ENCODE measurements at regions not wholly inside any gene's neighbourhood (a gene's known extent, or its start where the extent isn't known, plus 50 kb on each side); places are given as distances from the start of the nearest gene placed in this dataset.

DNA sequence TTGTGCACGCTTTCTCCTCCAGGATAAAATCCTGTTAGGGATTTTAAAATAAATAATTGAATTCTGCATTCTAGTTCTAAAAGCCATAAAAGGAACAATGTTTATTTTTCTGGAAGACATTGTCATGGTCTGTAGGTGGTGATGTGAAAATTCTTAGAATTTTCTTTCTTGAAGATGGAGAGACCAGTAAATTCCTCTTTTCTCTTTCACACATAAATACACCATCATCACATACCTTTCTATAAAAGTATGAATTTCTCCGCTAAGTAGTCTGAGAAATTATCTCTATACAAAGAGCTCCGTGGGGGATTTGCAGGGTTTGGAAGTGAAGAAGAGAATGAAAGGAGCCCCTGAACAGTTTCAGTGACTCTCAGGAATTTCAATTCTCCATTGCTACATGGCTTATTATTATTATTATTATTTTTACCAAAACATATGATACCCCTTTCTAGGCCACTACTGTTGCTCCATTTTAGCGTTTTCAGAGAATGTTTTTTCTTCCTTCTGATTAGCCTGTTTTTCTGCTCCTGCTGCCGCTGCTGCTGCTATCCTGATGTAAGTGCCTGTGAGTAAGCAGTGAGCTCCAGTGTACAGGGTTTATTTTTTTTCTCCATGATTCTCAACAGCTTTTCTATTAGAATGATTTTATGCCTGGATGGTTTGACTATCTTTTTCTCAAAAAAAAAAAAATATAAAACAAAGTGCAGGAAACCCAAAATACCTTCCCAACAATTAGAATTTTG lies 145.8 kb downstream of the SAMD5 start:
- Histone ChIP-seq H3K4me1 (peaks cover 0 to 26% (median 9%) of the 10 kb centered on the region in 4 donors), H3K4me3 (no peak overlapping the region), H3K27me3 (no peaks in the 10 kb centered on the region), H3K36me3 (no peaks in the 10 kb centered on the region), H3K9me3 (no peaks in the 10 kb centered on the region), H3K27ac (peak overlapping the region in 1 of 4 donors; percentile 9)
- TF ChIP-seq, protein P1, sequence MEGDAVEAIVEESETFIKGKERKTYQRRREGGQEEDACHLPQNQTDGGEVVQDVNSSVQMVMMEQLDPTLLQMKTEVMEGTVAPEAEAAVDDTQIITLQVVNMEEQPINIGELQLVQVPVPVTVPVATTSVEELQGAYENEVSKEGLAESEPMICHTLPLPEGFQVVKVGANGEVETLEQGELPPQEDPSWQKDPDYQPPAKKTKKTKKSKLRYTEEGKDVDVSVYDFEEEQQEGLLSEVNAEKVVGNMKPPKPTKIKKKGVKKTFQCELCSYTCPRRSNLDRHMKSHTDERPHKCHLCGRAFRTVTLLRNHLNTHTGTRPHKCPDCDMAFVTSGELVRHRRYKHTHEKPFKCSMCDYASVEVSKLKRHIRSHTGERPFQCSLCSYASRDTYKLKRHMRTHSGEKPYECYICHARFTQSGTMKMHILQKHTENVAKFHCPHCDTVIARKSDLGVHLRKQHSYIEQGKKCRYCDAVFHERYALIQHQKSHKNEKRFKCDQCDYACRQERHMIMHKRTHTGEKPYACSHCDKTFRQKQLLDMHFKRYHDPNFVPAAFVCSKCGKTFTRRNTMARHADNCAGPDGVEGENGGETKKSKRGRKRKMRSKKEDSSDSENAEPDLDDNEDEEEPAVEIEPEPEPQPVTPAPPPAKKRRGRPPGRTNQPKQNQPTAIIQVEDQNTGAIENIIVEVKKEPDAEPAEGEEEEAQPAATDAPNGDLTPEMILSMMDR (IDR thresholded peaks at IDR 0.05): no peak
- TF ChIP-seq POLR2A (IDR thresholded peaks at IDR 0.05) (no peak), EP300 (IDR thresholded peaks at IDR 0.05) (no peak)
- no peak for DNase-seq (ENCODE audit: low spot score in 2 of 2)
- 52 to 56% methylated on average over 5 of the region's 5 CpGs for WGBS, 2 donors

DNA sequence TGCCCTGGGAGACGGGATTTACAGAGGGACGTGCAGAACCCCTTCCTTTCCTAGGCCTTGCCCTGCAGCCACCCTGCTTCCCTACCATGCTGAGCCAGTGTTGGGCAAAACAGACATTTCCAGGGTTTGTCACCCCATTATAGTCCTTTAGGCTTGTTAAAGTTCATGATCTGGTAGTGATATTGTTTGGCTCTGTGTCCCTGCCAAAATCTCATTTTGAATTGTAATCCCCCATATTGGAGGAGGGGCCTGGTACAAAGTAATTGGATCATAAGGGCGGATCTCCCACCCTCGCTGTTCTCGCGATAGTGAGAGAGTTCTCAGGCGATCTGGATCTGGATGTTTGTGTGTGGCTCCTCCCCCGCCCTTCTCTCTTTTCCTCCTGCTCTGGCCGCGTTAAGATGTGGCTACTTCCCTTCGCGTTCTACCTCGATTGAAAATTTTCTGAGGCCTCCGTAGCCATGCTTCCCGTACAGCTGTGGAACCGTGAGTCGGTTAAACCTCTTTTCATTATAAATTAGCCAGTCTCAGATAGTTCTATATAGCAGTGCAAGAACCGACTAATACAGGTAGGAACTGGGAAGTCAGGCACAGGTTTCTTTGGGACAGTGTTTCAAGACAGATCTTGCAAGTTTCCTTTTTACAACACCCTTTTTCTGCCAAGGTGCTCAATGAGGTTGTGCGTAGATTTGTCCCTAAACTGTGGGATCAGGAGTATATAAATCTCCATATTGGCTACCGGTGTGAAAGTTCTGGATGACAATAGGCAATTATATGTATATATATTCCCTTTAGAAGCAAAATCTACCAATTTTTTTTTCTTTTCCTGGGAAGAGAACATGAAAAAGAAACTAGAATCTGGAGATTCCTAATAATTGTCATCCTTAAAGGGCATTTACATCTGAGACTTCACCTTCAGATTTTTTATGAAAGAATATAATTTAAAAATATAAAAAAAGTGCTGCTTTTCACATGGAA lies 152.1 kb downstream of the SAMD5 start:
- no peaks in the 10 kb centered on the region for H3K27me3 ChIP-seq
- WGBS, 2 donors: 91 to 95% methylated on average over 20 of the region's 20 CpGs
- H3K36me3 ChIP-seq: no peaks in the 10 kb centered on the region
- TF ChIP-seq, protein P1 (IDR thresholded peaks at IDR 0.05): no peak
- TF ChIP-seq POLR2A (IDR thresholded peaks at IDR 0.05): no peak
- TF ChIP-seq EP300 (IDR thresholded peaks at IDR 0.05): no peak
- no peaks in the 10 kb centered on the region for H3K9me3 ChIP-seq
- H3K4me3 ChIP-seq: no peak overlapping the region
- DNase-seq (ENCODE audit: low spot score in 2 of 2): no peak
- no peak overlapping the region for H3K27ac ChIP-seq
- H3K4me1 ChIP-seq: no peaks in the 10 kb centered on the region

- Histone ChIP-seq H3K4me1 (no peaks in the 10 kb centered on the region), H3K36me3 (no peaks in the 10 kb centered on the region), H3K9me3 (no peaks in the 10 kb centered on the region), H3K27ac (no peak overlapping the region), H3K27me3 (no peaks in the 10 kb centered on the region), H3K4me3 (no peak overlapping the region)
- no peak for DNase-seq (ENCODE audit: low spot score in 2 of 2)
- WGBS, 2 donors: 96 to 97% methylated on average over 1 of the region's 1 CpG
- no peak for TF ChIP-seq POLR2A (IDR thresholded peaks at IDR 0.05)
- TF ChIP-seq EP300 (IDR thresholded peaks at IDR 0.05): no peak
- TF ChIP-seq, protein P1 (IDR thresholded peaks at IDR 0.05): no peak
Measured at GRCh38 chr6:147662646-147663045, 154.2 kb downstream of the SAMD5 start.

DNA sequence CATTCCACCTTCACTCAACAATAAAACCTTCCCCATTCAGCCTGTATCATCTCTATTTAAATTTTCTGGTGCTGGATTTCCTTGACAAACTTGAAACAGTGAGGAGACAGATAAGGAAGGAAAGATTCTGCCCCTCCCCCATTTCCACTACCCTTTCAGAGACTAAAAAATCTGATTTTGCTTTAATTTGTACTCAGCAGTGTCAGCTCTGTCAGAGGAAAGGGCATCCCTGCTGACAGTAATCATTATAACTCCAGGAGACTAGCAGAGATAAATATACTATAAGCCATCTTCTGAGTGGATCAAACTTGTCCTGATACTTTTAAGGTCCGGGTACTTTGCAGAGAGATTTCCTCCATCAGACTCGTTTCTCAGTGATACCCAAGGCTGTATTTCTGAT lies 155.6 kb downstream of the SAMD5 start:
- TF ChIP-seq EP300 (IDR thresholded peaks at IDR 0.05): no peak
- no peak for TF ChIP-seq POLR2A (IDR thresholded peaks at IDR 0.05)
- TF ChIP-seq, protein P1 (IDR thresholded peaks at IDR 0.05): no peak
- DNase-seq (ENCODE audit: low spot score in 2 of 2): no peak
- Histone ChIP-seq H3K4me3 (no peak overlapping the region), H3K27ac (no peak overlapping the region), H3K9me3 (no peaks in the 10 kb centered on the region), H3K36me3 (no peaks in the 10 kb centered on the region), H3K4me1 (no peaks in the 10 kb centered on the region), H3K27me3 (no peaks in the 10 kb centered on the region)
- WGBS, 2 donors: 78 to 79% methylated on average over 2 of the region's 2 CpGs

DNA sequence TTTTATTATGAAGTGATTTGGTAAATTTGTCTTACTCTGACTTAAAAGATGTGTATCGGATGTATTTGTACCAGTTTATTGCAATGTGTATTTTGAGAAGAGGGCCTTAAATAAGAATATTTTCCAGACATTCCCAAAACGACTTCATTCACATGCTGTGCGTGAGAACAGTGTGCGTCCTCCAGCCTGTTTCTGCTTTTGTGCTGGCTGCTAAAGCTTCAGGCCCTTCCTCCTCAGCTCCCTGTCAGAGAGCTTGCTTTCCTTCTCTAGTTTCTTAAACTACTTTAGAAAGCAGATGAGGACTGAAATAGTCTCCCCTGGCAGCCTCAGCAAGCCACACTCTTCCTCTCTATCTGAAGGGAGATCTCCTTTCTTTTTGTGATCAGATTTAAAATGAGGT lies 157.8 kb downstream of the SAMD5 start:
- Histone ChIP-seq H3K27me3 (no peaks in the 10 kb centered on the region), H3K4me1 (no peaks in the 10 kb centered on the region), H3K4me3 (no peak overlapping the region), H3K27ac (no peak overlapping the region), H3K9me3 (peaks cover 0 to 14% (median 0%) of the 10 kb centered on the region in 4 donors), H3K36me3 (no peaks in the 10 kb centered on the region)
- no peak for DNase-seq (ENCODE audit: low spot score in 2 of 2)
- WGBS, 2 donors: 80 to 82% methylated on average over 4 of the region's 4 CpGs
- no peak for TF ChIP-seq POLR2A (IDR thresholded peaks at IDR 0.05)

Measured in tibial nerve (tissue), 4 donors.